ENCODE measurements at regions not wholly inside any gene's neighbourhood (a gene's known extent, or its start where the extent isn't known, plus 50 kb on each side); places are given as distances from the start of the nearest gene placed in this dataset.

- TF ChIP-seq CTCF (conservative IDR thresholded peaks at IDR 0.05; ENCODE audit: low read depth, low read length): no peak
- TF ChIP-seq EZH2 (IDR thresholded peaks at IDR 0.05; ENCODE audit: borderline replicate concordance, low read depth, low read length, poor library complexity, severe bottlenecking): no peak
Measured at GRCh38 chr4:181245326-181245725, 997.9 kb upstream of the TENM3 start.
